GM18502 (cell line): ENCODE measurements at regions not wholly inside any gene's neighbourhood (a gene's known extent, or its start where the extent isn't known, plus 50 kb on each side); places are given as distances from the start of the nearest gene placed in this dataset.
A peak's percentile ranks its signal among the peaks of the same experiment; 100 is the strongest.

Experiments used
- ATAC-seq: cut with Tn5 transposase; IDR thresholded peaks from one replicate; pipeline ENCODE4 v1.9.1; 2021; ENCODE audit warnings: mild to moderate bottlenecking; ENCODE audit not compliant: unreplicated experiment, poor library complexity

GRCh38 chr18:51510020-51510419, 312.5 kb upstream of the MEX3C start:
- no peak for ATAC-seq

GRCh38 chr18:51513517-51513916, 316.0 kb upstream of the MEX3C start:
- no peak for ATAC-seq

- ATAC-seq: no peak
These were observed 316.6 kb upstream of the MEX3C start for GRCh38 chr18:51514128-51514527.

GRCh38 chr18:51516478-51517038, 319.1 kb upstream of the MEX3C start:
- no peak for ATAC-seq

- ATAC-seq: no peak
These were observed 322.1 kb upstream of the MEX3C start for GRCh38 chr18:51519571-51519970.

GRCh38 chr18:51520676-51521180, 323.2 kb upstream of the MEX3C start:
- no peak for ATAC-seq

- ATAC-seq: no peak
These were observed 324.9 kb upstream of the MEX3C start for GRCh38 chr18:51522338-51522737.

- no peak for ATAC-seq
These were observed 325.3 kb upstream of the MEX3C start for GRCh38 chr18:51522821-51523220.

- no peak for ATAC-seq
These were observed 326.2 kb upstream of the MEX3C start for GRCh38 chr18:51523671-51524070.

- ATAC-seq: no peak
These were observed 328.2 kb upstream of the MEX3C start for GRCh38 chr18:51525453-51526225.

- ATAC-seq: no peak
These were observed 330.3 kb upstream of the MEX3C start for GRCh38 chr18:51527826-51528225.

GRCh38 chr18:51531501-51531900, 334.0 kb upstream of the MEX3C start:
- ATAC-seq: no peak

- peak; percentile 100 for ATAC-seq
These were observed 340.0 kb upstream of the MEX3C start for GRCh38 chr18:51537487-51537886.

GRCh38 chr18:51540562-51540961, 343.1 kb upstream of the MEX3C start:
- no peak for ATAC-seq

- ATAC-seq: no peak
These were observed 343.7 kb upstream of the MEX3C start for GRCh38 chr18:51541230-51541629.

GRCh38 chr18:51543658-51544155, 346.2 kb upstream of the MEX3C start:
- no peak for ATAC-seq

GRCh38 chr18:51545446-51545845, 348.0 kb upstream of the MEX3C start:
- no peak for ATAC-seq

GRCh38 chr18:51559198-51559901, 361.9 kb upstream of the MEX3C start:
- ATAC-seq: no peak

GRCh38 chr18:51559902-51560287, 362.4 kb upstream of the MEX3C start:
- ATAC-seq: no peak

GRCh38 chr18:51561821-51562220, 364.3 kb upstream of the MEX3C start:
- no peak for ATAC-seq

- ATAC-seq: no peak
These were observed 365.4 kb upstream of the MEX3C start for GRCh38 chr18:51562866-51563265.
